Stomach (tissue), 8 donors: ENCODE measurements at regions not wholly inside any gene's neighbourhood (a gene's known extent, or its start where the extent isn't known, plus 50 kb on each side); places are given as distances from the start of the nearest gene placed in this dataset.

Experiments used
- DNase-seq, 2 donors: peaks; one replicate each; pipeline versions ENCODE4 v3.0.0 to v3.0.0-alpha.2; 2013 to 2019
- H3K27ac ChIP-seq, 5 donors: fragments of 200-600 bp in 4 of 5; sonication (generic) in 4 of 5; one replicate each; pipeline ENCODE4 v1.5.1; 2013 to 2019; ENCODE audit warnings: mild to moderate bottlenecking in 1 of 5, moderate library complexity in 1 of 5
- H3K27me3 ChIP-seq, 3 donors: fragments of 200-600 bp; sonication (generic); one replicate each; pipeline ENCODE4 v1.5.1; 2017 to 2019; ENCODE audit warnings: mixed run types in 1 of 3
- H3K36me3 ChIP-seq, 4 donors: fragments of 200-600 bp; sonication (generic); 1 replicate in 3 of 4; 2 replicates in 1 of 4; pipeline ENCODE4 v1.5.1; 2016 to 2019
- H3K4me1 ChIP-seq, 4 donors: fragments of 200-600 bp; sonication (generic); one replicate each; pipeline ENCODE4 v1.5.1; 2016 to 2019
- H3K4me3 ChIP-seq, 4 donors: fragments of 200-600 bp; sonication (generic) in 3 of 4; one replicate each; pipeline ENCODE4 v1.5.1; 2016 to 2019; ENCODE audit warnings: mild to moderate bottlenecking in 1 of 4
- H3K9me3 ChIP-seq, 4 donors: fragments of 200-600 bp; sonication (generic); one replicate each; pipeline ENCODE4 v1.5.1; 2016 to 2019
- CTCF ChIP-seq, 7 experiments: fragments of 450-650 bp in 4 of 7; fragments of 200-600 bp in 3 of 7; sonication (generic) in 3 of 7; IDR thresholded peaks; one replicate each; pipeline ENCODE4 v1.5.1; 2016 to 2019; ENCODE audit warnings: antibody characterized with exemption in 7 of 7, control low read depth in 2 of 7, mild to moderate bottlenecking in 1 of 7
- EP300 ChIP-seq: sonication (generic); formaldehyde crosslinking; IDR thresholded peaks from one replicate; pipeline ENCODE4 v1.6.1; 2017; ENCODE audit warnings: antibody characterized with exemption
- POLR2A ChIP-seq, 4 donors: fragments of 450-650 bp; IDR thresholded peaks; one replicate each; pipeline ENCODE4 v1.6.1; 2016; ENCODE audit warnings: antibody characterized with exemption in 4 of 4, control low read depth in 2 of 4, mild to moderate bottlenecking in 1 of 4, moderate library complexity in 1 of 4
- POLR2AphosphoS5 ChIP-seq, 3 donors: sonication (generic); formaldehyde crosslinking; IDR thresholded peaks; one replicate each; pipeline ENCODE4 v1.6.1; 2016; ENCODE audit warnings: antibody characterized with exemption in 3 of 3
- WGBS, 5 donors: extraction: QIAGEN DNeasy Blood & Tissue Kit in 3 of 5; methylation state at CpG; one replicate each; pipeline versions ENCODE4 v1.1.5 to v1.1.7; 2013 to 2018; 5-methylcytosine and 5-hydroxymethylcytosine counted together
- intact Hi-C: fragments of 100-400 bp; cut with DNase I; formaldehyde crosslinking; loops from one replicate; pipeline ENCODE4 v1.15.1; 2023; ENCODE audit warnings: low total_unique reads
- donor health status: healthy with polysubstance abuse.
- donor health status: Bipolar disorder and iron deficiency.
- donor health status: healthy.

GRCh38 chrX:25295466-25295865 lies 279.7 kb upstream of the ARX start:
- no peak for DNase-seq
- Histone ChIP-seq H3K4me3 (no peak overlapping the region), H3K36me3 (no peaks in the 10 kb centered on the region), H3K9me3 (no peaks in the 10 kb centered on the region), H3K27me3 (no peaks in the 10 kb centered on the region), H3K4me1 (no peaks in the 10 kb centered on the region), H3K27ac (no peak overlapping the region)
- no peak for TF ChIP-seq CTCF (IDR thresholded peaks at IDR 0.05)
- no peak for TF ChIP-seq EP300
- no peak for TF ChIP-seq POLR2A (IDR thresholded peaks at IDR 0.05)
- TF ChIP-seq POLR2AphosphoS5 (IDR thresholded peaks at IDR 0.05): no peak
- 61 to 87% (median 73%) methylated on average over 4 of the region's 4 CpGs for WGBS, 5 donors
- intact Hi-C loops: no loop called here

GRCh38 chrX:25290132-25290531 lies 274.4 kb upstream of the ARX start:
- H3K4me1 ChIP-seq: no peaks in the 10 kb centered on the region
- H3K27ac ChIP-seq: no peak overlapping the region
- no peaks in the 10 kb centered on the region for H3K27me3 ChIP-seq
- no peaks in the 10 kb centered on the region for H3K36me3 ChIP-seq
- TF ChIP-seq POLR2A (IDR thresholded peaks at IDR 0.05) (no peak), EP300 (no peak), CTCF (IDR thresholded peaks at IDR 0.05) (no peak), POLR2AphosphoS5 (IDR thresholded peaks at IDR 0.05) (no peak)
- no peak overlapping the region for H3K4me3 ChIP-seq
- DNase-seq: no peak
- 68 to 94% (median 80%) methylated on average over 1 of the region's 1 CpG for WGBS, 5 donors
- intact Hi-C loops: no loop called here
- H3K9me3 ChIP-seq: no peaks in the 10 kb centered on the region

GRCh38 chrX:25288676-25289075 lies 272.9 kb upstream of the ARX start:
- no peak overlapping the region for H3K4me3 ChIP-seq
- TF ChIP-seq POLR2AphosphoS5 (IDR thresholded peaks at IDR 0.05) (no peak), EP300 (no peak), CTCF (IDR thresholded peaks at IDR 0.05) (no peak), POLR2A (IDR thresholded peaks at IDR 0.05) (no peak)
- H3K27me3 ChIP-seq: no peaks in the 10 kb centered on the region
- no peak for DNase-seq
- intact Hi-C loops: no loop called here
- no peaks in the 10 kb centered on the region for H3K9me3 ChIP-seq
- H3K36me3 ChIP-seq: no peaks in the 10 kb centered on the region
- 42 to 65% (median 59%) methylated on average over 1 of the region's 1 CpG for WGBS, 5 donors
- no peaks in the 10 kb centered on the region for H3K4me1 ChIP-seq
- H3K27ac ChIP-seq: no peak overlapping the region

GRCh38 chrX:25287521-25287920 lies 271.8 kb upstream of the ARX start:
- no peak overlapping the region for H3K27ac ChIP-seq
- TF ChIP-seq POLR2AphosphoS5 (IDR thresholded peaks at IDR 0.05): no peak
- no peak for TF ChIP-seq CTCF (IDR thresholded peaks at IDR 0.05)
- TF ChIP-seq EP300: no peak
- TF ChIP-seq POLR2A (IDR thresholded peaks at IDR 0.05): no peak
- intact Hi-C loops: no loop called here
- no peaks in the 10 kb centered on the region for H3K9me3 ChIP-seq
- no peaks in the 10 kb centered on the region for H3K27me3 ChIP-seq
- no peaks in the 10 kb centered on the region for H3K4me1 ChIP-seq
- no peak for DNase-seq
- no peaks in the 10 kb centered on the region for H3K36me3 ChIP-seq
- H3K4me3 ChIP-seq: no peak overlapping the region
- WGBS, 5 donors: 60 to 100% (median 75%) methylated on average over 1 of the region's 1 CpG
